IPS DF 6.9 (cell line): ENCODE measurements at regions not wholly inside any gene's neighbourhood (a gene's known extent, or its start where the extent isn't known, plus 50 kb on each side); places are given as distances from the start of the nearest gene placed in this dataset.
"Not testable (repeated sequence)": the region's sequence is repeated elsewhere in the genome, so short reads cannot be mapped to it uniquely, and the experiment has no call there.

Experiments used
- DNase-seq: peaks from one replicate; pipeline ENCODE4 v3.0.0-alpha.2; 2013; ENCODE audit warnings: low read depth, low spot score
- H3K27ac ChIP-seq: one replicate; pipeline ENCODE4 v1.5.1; 2013; ENCODE audit warnings: low read length, control low read depth
- H3K27me3 ChIP-seq: 2 replicates; pipeline ENCODE4 v1.6.1; 2013; ENCODE audit warnings: mild to moderate bottlenecking, low read length; ENCODE audit not compliant: control insufficient read depth, insufficient read depth
- H3K36me3 ChIP-seq: 2 replicates; pipeline ENCODE4 v1.6.1; 2013; ENCODE audit warnings: low read length; ENCODE audit not compliant: control insufficient read depth, insufficient read depth
- H3K4me1 ChIP-seq: 2 replicates; pipeline ENCODE4 v1.6.1; 2013; ENCODE audit warnings: low read length; ENCODE audit not compliant: control insufficient read depth, insufficient read depth
- H3K4me3 ChIP-seq: 2 replicates; pipeline ENCODE4 v1.5.1; 2013; ENCODE audit warnings: mild to moderate bottlenecking, low read length
- H3K9me3 ChIP-seq: 2 replicates; pipeline ENCODE4 v1.6.1; 2013; ENCODE audit warnings: low read length, inconsistent platforms; ENCODE audit not compliant: control insufficient read depth, insufficient read depth
- WGBS: extraction: QIAGEN DNeasy Blood & Tissue Kit; methylation state at CpG from one replicate; pipeline ENCODE4 v1.1.7; 2013; ENCODE audit warnings: mixed read lengths, missing lambda C conversion rate; ENCODE audit not compliant: insufficient read length, insufficient coverage; 5-methylcytosine and 5-hydroxymethylcytosine counted together

- Histone ChIP-seq H3K36me3 (no peaks in the 10 kb centered on the region), H3K4me3 (no peak overlapping the region), H3K4me1 (no peaks in the 10 kb centered on the region), H3K9me3 (no peaks in the 10 kb centered on the region), H3K27me3 (peaks cover 17% of the 10 kb centered on the region), H3K27ac (no peak overlapping the region)
- WGBS, result no CpG with 5 or more reads among the region's 12 CpGs
- no peak for DNase-seq
Observed at GRCh38 chr4:104907074-104907649, 239.5 kb upstream of the TET2 start.

GRCh38 chr4:104907991-104908390, 238.7 kb upstream of the TET2 start:
- no peak for DNase-seq
- peaks cover 23% of the 10 kb centered on the region for H3K27me3 ChIP-seq
- WGBS, result no CpG with 5 or more reads among the region's 1 CpG

GRCh38 chr4:104909376-104909775, 237.3 kb upstream of the TET2 start:
- no peak overlapping the region for H3K4me3 ChIP-seq
- DNase-seq, result no peak
- peaks cover 28% of the 10 kb centered on the region for H3K27me3 ChIP-seq
- no peaks in the 10 kb centered on the region for H3K36me3 ChIP-seq
- H3K9me3 ChIP-seq, result no peaks in the 10 kb centered on the region
- H3K4me1 ChIP-seq, result no peaks in the 10 kb centered on the region
- WGBS, result no CpG with 5 or more reads among the region's 1 CpG
- no peak overlapping the region for H3K27ac ChIP-seq

More at GRCh38 chr4:104907991-104908390, 238.7 kb upstream of the TET2 start:
- Histone ChIP-seq H3K4me3 (no peak overlapping the region), H3K27ac (no peak overlapping the region), H3K9me3 (no peaks in the 10 kb centered on the region), H3K36me3 (no peaks in the 10 kb centered on the region), H3K4me1 (no peaks in the 10 kb centered on the region)

GRCh38 chr4:104912518-104912917, 234.2 kb upstream of the TET2 start:
- Histone ChIP-seq H3K36me3 (no peaks in the 10 kb centered on the region), H3K27ac (no peak overlapping the region), H3K4me3 (no peak overlapping the region), H3K9me3 (no peaks in the 10 kb centered on the region), H3K4me1 (no peaks in the 10 kb centered on the region), H3K27me3 (peaks cover 40% of the 10 kb centered on the region)
- DNase-seq, result no peak
- WGBS, result no CpG with 5 or more reads among the region's 1 CpG

- Histone ChIP-seq H3K27me3 (peaks cover 50% of the 10 kb centered on the region), H3K4me3 (no peak overlapping the region), H3K27ac (no peak overlapping the region), H3K4me1 (no peaks in the 10 kb centered on the region), H3K36me3 (no peaks in the 10 kb centered on the region), H3K9me3 (no peaks in the 10 kb centered on the region)
- WGBS, result no CpG with 5 or more reads among the region's 3 CpGs
- no peak for DNase-seq
Observed at GRCh38 chr4:104915373-104915772, 231.3 kb upstream of the TET2 start.

GRCh38 chr4:104915864-104916263, 230.8 kb upstream of the TET2 start:
- no peaks in the 10 kb centered on the region for H3K36me3 ChIP-seq
- H3K4me1 ChIP-seq, result no peaks in the 10 kb centered on the region
- H3K27ac ChIP-seq, result no peak overlapping the region
- H3K4me3 ChIP-seq, result no peak overlapping the region
- peaks cover 52% of the 10 kb centered on the region for H3K27me3 ChIP-seq
- DNase-seq, result no peak
- H3K9me3 ChIP-seq, result no peaks in the 10 kb centered on the region
- no CpG with 5 or more reads among the region's 3 CpGs for whole genome bisulfite sequencing

- H3K27me3 ChIP-seq, result peaks cover 32% of the 10 kb centered on the region
- no peaks in the 10 kb centered on the region for H3K36me3 ChIP-seq
- H3K4me1 ChIP-seq, result no peaks in the 10 kb centered on the region
- no peak overlapping the region for H3K27ac ChIP-seq
- no peak for DNase-seq
- no peaks in the 10 kb centered on the region for H3K9me3 ChIP-seq
- H3K4me3 ChIP-seq, result no peak overlapping the region
Observed at GRCh38 chr4:104919406-104919805, 227.3 kb upstream of the TET2 start.

- no CpG with 5 or more reads among the region's 7 CpGs for WGBS
- DNase-seq, result no peak
- H3K4me1 ChIP-seq, result no peaks in the 10 kb centered on the region
- H3K27me3 ChIP-seq, result no peaks in the 10 kb centered on the region
- no peak overlapping the region for H3K27ac ChIP-seq
- H3K36me3 ChIP-seq, result no peaks in the 10 kb centered on the region
- no peak overlapping the region for H3K4me3 ChIP-seq
- no peaks in the 10 kb centered on the region for H3K9me3 ChIP-seq
Observed at GRCh38 chr4:104930298-104930697, 216.4 kb upstream of the TET2 start.

GRCh38 chr4:104930745-104931736, 215.6 kb upstream of the TET2 start:
- not testable (repeated sequence) for DNase-seq, H3K36me3 ChIP-seq, H3K4me3 ChIP-seq, H3K4me1 ChIP-seq, H3K27ac ChIP-seq, H3K9me3 ChIP-seq, H3K27me3 ChIP-seq
- WGBS, result no CpG with 5 or more reads among the region's 5 CpGs

- Histone ChIP-seq H3K9me3 (no peaks in the 10 kb centered on the region), H3K27ac (no peak overlapping the region), H3K4me3 (no peak overlapping the region), H3K36me3 (no peaks in the 10 kb centered on the region), H3K4me1 (no peaks in the 10 kb centered on the region), H3K27me3 (no peaks in the 10 kb centered on the region)
- WGBS, result no CpG with 5 or more reads among the region's 1 CpG
- DNase-seq, result no peak
Observed at GRCh38 chr4:104938624-104939023, 208.1 kb upstream of the TET2 start.
